H1 (cell line): ENCODE measurements at regions not wholly inside any gene's neighbourhood (a gene's known extent, or its start where the extent isn't known, plus 50 kb on each side); places are given as distances from the start of the nearest gene placed in this dataset.

Experiments used
- EZH2 ChIP-seq: fragments of 200-600 bp; sonication (generic); IDR thresholded peaks from 2 replicates; pipeline ENCODE4 v1.7.1; 2012; ENCODE audit warnings: low read depth, mild to moderate bottlenecking, moderate library complexity, low read length, inconsistent platforms; ENCODE audit not compliant: severe bottlenecking
- POLR2A ChIP-seq, 2 experiments: IDR thresholded peaks; 1 replicate in 1 of 2; 2 replicates in 1 of 2; pipeline ENCODE4 v1.6.1; 2011; ENCODE audit warnings: low read depth in 2 of 2, low read length in 2 of 2, mild to moderate bottlenecking in 2 of 2; ENCODE audit errors: control extremely low read depth in 1 of 2
- RNF2 ChIP-seq: fragments of 200-900, 300-1000 bp; sonication (generic); IDR thresholded peaks from 2 replicates; pipeline ENCODE4 v1.7.1; 2016; ENCODE audit warnings: borderline replicate concordance, low read depth, mild to moderate bottlenecking, antibody characterized with exemption, low read length; ENCODE audit not compliant: poor library complexity, severe bottlenecking; ENCODE audit errors: missing control alignments
- SUZ12 ChIP-seq: fragments of 200-600 bp; sonication (generic); IDR thresholded peaks from 2 replicates; pipeline ENCODE4 v1.6.1; 2012; ENCODE audit warnings: mild to moderate bottlenecking, inconsistent platforms, low read length, moderate library complexity, mixed read lengths
- TF ChIP-seq, protein P1 (sequence below), 3 experiments: IDR thresholded peaks; 1 replicate in 2 of 3; 2 replicates in 1 of 3; pipeline versions ENCODE4 v1.5.1 to v1.6.1; 2011; ENCODE audit warnings: low read length in 3 of 3, mild to moderate bottlenecking in 3 of 3, inconsistent platforms in 2 of 3, low read depth in 1 of 3, moderate library complexity in 1 of 3; ENCODE audit not compliant: insufficient read depth in 1 of 3; ENCODE audit errors: control extremely low read depth in 1 of 3
- TF ChIP-seq, protein P2 (sequence below): IDR thresholded peaks from 2 replicates; pipeline ENCODE4 v1.6.1; 2011; ENCODE audit warnings: low read depth, mild to moderate bottlenecking, low read length; ENCODE audit not compliant: insufficient read depth
- TF ChIP-seq, protein P3 (sequence below): IDR thresholded peaks from 2 replicates; pipeline ENCODE4 v1.6.1; 2012; ENCODE audit warnings: inconsistent platforms

DNA sequence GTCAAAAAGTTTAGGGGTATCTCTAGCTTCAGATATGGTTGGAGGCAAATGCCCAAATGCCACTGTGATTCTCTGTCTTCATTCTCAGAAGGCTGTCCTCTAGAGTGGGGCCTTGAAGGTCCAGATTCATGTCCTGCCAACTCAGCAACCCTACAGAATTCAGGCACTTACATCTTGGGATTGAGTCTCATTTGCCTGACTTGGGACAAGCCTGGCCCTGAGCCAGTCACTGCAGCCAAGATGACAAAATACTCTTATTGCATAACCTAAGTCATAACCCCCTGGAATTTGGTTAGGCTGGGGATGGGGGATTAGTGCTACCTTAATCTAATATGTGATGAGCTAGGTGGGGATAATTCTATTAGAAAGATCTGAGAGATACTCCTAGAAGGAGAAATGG lies 100.5 kb downstream of the AREG start:
- TF ChIP-seq, protein P1, sequence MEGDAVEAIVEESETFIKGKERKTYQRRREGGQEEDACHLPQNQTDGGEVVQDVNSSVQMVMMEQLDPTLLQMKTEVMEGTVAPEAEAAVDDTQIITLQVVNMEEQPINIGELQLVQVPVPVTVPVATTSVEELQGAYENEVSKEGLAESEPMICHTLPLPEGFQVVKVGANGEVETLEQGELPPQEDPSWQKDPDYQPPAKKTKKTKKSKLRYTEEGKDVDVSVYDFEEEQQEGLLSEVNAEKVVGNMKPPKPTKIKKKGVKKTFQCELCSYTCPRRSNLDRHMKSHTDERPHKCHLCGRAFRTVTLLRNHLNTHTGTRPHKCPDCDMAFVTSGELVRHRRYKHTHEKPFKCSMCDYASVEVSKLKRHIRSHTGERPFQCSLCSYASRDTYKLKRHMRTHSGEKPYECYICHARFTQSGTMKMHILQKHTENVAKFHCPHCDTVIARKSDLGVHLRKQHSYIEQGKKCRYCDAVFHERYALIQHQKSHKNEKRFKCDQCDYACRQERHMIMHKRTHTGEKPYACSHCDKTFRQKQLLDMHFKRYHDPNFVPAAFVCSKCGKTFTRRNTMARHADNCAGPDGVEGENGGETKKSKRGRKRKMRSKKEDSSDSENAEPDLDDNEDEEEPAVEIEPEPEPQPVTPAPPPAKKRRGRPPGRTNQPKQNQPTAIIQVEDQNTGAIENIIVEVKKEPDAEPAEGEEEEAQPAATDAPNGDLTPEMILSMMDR (IDR thresholded peaks at IDR 0.05; ENCODE audit: control extremely low read depth in 1 of 3, insufficient read depth in 1 of 3, low read depth in 1 of 3, low read length in 3 of 3): no peak
- TF ChIP-seq RNF2: no peak
- TF ChIP-seq, protein P2, sequence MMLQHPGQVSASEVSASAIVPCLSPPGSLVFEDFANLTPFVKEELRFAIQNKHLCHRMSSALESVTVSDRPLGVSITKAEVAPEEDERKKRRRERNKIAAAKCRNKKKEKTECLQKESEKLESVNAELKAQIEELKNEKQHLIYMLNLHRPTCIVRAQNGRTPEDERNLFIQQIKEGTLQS: no peak
- TF ChIP-seq POLR2A (IDR thresholded peaks at IDR 0.05; ENCODE audit: control extremely low read depth in 1 of 2, low read depth in 2 of 2, low read length in 2 of 2): no peak
- TF ChIP-seq EZH2: no peak
- TF ChIP-seq SUZ12: no peak
- TF ChIP-seq, protein P3, sequence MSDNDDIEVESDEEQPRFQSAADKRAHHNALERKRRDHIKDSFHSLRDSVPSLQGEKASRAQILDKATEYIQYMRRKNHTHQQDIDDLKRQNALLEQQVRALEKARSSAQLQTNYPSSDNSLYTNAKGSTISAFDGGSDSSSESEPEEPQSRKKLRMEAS: no peak
